Motor neuron (in vitro differentiated cells): ENCODE measurements at regions not wholly inside any gene's neighbourhood (a gene's known extent, or its start where the extent isn't known, plus 50 kb on each side); places are given as distances from the start of the nearest gene placed in this dataset.

Experiments used
- ATAC-seq, 8 experiments: fragments of 200-7000 bp; cut with Tn5 transposase; replicated peaks in 6 of 8; 2 replicates each; pipeline ENCODE4 v1.8.0; 2021; ENCODE audit warnings: mild to moderate bottlenecking in 8 of 8, moderate library complexity in 8 of 8
- H3K27ac ChIP-seq, 2 donors: fragments of 250-450 bp; sonication (Bioruptor Pico); 2 replicates each; pipeline ENCODE4 v1.9.0; 2021; ENCODE audit warnings: antibody characterized with exemption in 2 of 2, mild to moderate bottlenecking in 2 of 2, moderate library complexity in 1 of 2
- H3K4me1 ChIP-seq, 2 donors: fragments of 250-450 bp; sonication (Bioruptor Pico); replicated peaks in 1 of 2; 2 replicates each; pipeline ENCODE4 v1.6.1; 2021; ENCODE audit warnings: antibody characterized with exemption in 2 of 2, mild to moderate bottlenecking in 2 of 2, moderate library complexity in 1 of 2
- H3K4me3 ChIP-seq, 5 donors: fragments of 250-450 bp; sonication (Bioruptor Pico); 2 replicates each; pipeline ENCODE4 v1.9.0; 2021; ENCODE audit warnings: antibody characterized with exemption in 5 of 5, mild to moderate bottlenecking in 5 of 5, moderate library complexity in 4 of 5
- WGBS, 10 experiments: fragments of 450-650 bp; shearing (Covaris generic); methylation state at CpG; one replicate each; pipeline ENCODE4 v1.0.0; 2022; 5-methylcytosine and 5-hydroxymethylcytosine counted together
- in situ Hi-C, 9 experiments: fragments of 400-800 bp; cut with MboI; loops; one replicate each; pipeline ENCODE4 v1.15.0; 2021; ENCODE audit warnings: low sequenced_read_pairs in 9 of 9, low pct_unique_long_range_greater_than_20kb in 2 of 9; ENCODE audit not compliant: unreplicated experiment in 9 of 9

DNA sequence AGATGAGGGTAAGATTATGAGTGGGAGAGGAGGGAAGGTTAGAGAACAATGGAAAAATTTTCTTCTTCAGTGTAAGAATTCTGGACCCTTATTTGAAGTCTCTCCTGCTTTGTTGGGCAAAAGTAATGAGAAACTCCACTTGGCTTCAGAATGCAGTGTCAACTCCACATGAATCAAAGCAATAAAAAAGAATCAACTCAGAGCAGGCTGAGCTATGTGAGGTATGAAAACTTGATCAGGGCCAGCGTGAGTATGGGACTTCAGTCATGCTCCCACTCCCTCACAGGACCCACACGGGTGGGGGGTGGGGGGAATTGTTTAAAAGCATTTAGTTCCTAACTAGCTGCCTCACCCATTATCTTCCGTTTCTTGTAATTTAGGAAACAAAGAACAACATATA is 502.2 kb downstream of the PDCD6IP start:
- Histone ChIP-seq H3K4me1 (peaks cover 2 to 6% of the 10 kb centered on the region in 2 donors), H3K4me3 (no peak overlapping the region), H3K27ac (no peak overlapping the region)
- peak in 1 of 8 experiments; percentile 32 for ATAC-seq
- 0 to 40% (median 17%) methylated on average over 1 to 2 of the region's 3 CpGs; no CpG with 5 or more reads in 3 of the 10 experiments for WGBS, 10 experiments
- in situ Hi-C loops: no loop called here

DNA sequence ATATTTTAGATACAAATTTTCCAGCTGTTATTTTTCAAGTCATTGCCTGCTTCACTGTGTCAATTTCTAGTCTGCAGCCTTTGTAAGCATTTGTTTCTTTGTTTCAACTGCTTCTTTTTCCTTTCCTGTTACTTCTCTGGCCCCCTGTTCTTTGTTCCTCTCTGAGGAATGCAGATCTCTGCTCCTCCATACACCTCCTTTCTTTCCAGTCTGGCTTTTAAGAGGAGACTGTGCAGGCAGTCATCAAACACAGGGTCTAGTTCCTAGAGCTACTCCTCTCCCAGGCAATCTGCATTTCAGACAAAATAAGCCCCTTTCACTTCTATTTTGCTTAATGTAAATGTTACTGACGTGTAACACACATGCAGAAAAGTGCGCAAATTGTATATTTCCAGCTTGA is 502.9 kb downstream of the PDCD6IP start:
- no peak for ATAC-seq
- no peak overlapping the region for H3K4me3 ChIP-seq
- in situ Hi-C loops: no loop called here
- no peak overlapping the region for H3K27ac ChIP-seq
- 17 to 93% (median 25%) methylated on average over 2 of the region's 2 CpGs; no CpG with 5 or more reads in 5 of the 10 experiments for WGBS, 10 experiments
- H3K4me1 ChIP-seq: peaks cover 2 to 6% of the 10 kb centered on the region in 2 donors

DNA sequence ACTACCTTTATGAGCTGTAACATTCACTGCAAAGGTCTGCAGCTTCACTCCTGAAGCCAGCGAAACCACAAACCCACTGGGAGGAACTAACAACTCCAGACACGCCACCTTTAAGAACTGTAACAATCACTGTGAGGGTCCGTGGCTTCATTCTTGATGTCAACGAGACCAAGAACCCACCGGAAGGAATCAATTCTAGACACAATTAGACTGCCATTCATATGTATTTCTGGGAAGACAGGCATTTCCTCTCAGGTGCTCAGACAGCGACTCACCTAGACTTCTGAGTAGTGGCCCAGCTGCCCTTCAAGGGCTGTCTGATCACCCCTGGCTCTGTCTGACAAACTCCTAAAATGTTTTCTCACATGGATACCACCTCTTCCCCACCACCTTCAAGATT is 506.8 kb downstream of the PDCD6IP start:
- H3K27ac ChIP-seq: no peak overlapping the region
- H3K4me1 ChIP-seq: peaks cover 2 to 5% of the 10 kb centered on the region in 2 donors
- in situ Hi-C loops: no loop called here
- no peak overlapping the region for H3K4me3 ChIP-seq
- ATAC-seq: no peak
- 8 to 94% (median 57%) methylated on average over 2 to 5 of the region's 6 CpGs; no CpG with 5 or more reads in 4 of the 10 experiments for WGBS, 10 experiments

DNA sequence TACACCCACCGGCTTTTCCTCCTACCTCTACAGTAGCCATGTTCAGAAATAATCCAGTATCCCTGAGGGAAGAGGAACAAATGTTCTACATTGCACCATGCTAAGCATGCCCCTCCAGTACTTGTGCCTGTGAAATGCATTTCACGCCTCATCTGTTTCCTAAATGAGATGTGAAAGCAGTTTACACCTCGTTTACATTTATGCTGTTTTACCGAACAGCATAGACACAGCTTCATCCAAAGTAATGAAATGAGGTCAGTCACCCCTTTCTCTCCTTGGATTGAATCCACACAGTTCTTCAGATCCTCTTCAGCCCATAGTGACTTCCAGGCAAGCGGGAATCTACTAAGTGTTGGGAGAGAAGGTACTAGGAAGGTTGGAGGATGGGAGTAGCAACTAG is 514.3 kb downstream of the PDCD6IP start:
- in situ Hi-C loops: no loop called here
- no peak overlapping the region for H3K27ac ChIP-seq
- no peaks in the 10 kb centered on the region for H3K4me1 ChIP-seq
- H3K4me3 ChIP-seq: no peak overlapping the region
- ATAC-seq: peak in 4 of 8 experiments; percentile 24 to 99 (median 38)
- 0 to 85% (median 48%) methylated on average over 2 to 5 of the region's 5 CpGs; no CpG with 5 or more reads in 4 of the 10 experiments for WGBS, 10 experiments

DNA sequence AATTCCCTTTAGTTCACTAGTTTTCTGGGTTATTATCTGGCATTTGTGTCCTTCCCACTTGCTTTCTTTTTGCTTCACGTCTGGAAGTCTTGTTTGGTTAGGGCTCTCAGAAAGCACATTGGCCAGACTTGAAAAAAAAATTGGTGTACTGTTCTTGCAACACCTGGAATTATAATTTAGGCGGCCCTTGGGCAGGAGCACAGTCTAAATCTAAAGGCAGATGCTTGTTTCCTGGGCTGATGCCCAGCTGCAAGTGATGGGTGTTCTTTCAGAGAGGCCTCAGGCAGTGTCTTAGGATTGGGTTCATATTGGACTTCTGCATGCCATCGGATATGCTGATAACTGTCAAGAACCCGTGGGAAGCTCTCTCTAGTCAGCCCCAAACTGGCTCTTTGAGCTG is 521.5 kb downstream of the PDCD6IP start:
- H3K4me3 ChIP-seq: no peak overlapping the region
- no peak overlapping the region for H3K27ac ChIP-seq
- no peak for ATAC-seq
- no peaks in the 10 kb centered on the region for H3K4me1 ChIP-seq
- in situ Hi-C loops: no loop called here
- WGBS, 10 experiments: 0 to 100% (median 80%) methylated on average over 1 to 4 of the region's 4 CpGs; no CpG with 5 or more reads in 3 of the 10 experiments

DNA sequence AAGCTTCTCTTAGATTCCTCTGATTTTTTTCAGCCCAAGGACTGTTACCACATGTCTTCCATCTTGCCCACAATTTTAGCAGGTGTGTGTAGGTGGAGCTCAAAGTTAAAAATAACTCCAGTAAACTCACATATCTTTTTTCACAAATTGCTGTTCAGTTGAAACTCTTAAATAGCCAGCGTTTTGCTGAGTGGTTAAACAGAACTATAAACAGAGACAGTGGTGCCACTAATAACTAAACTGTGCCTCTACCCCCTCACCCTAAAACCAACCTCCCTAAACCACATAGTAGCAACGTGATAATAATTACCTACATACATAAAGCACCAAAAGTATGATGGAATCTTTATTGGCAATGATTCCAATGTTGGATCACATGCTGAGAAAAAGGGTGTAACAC is 525.1 kb downstream of the PDCD6IP start:
- ATAC-seq: no peak
- H3K4me3 ChIP-seq: no peak overlapping the region
- in situ Hi-C loops: no loop called here
- H3K4me1 ChIP-seq: no peaks in the 10 kb centered on the region
- H3K27ac ChIP-seq: no peak overlapping the region
- WGBS, 10 experiments: 0 to 86% (median 68%) methylated on average over 1 to 2 of the region's 2 CpGs; no CpG with 5 or more reads in 4 of the 10 experiments

DNA sequence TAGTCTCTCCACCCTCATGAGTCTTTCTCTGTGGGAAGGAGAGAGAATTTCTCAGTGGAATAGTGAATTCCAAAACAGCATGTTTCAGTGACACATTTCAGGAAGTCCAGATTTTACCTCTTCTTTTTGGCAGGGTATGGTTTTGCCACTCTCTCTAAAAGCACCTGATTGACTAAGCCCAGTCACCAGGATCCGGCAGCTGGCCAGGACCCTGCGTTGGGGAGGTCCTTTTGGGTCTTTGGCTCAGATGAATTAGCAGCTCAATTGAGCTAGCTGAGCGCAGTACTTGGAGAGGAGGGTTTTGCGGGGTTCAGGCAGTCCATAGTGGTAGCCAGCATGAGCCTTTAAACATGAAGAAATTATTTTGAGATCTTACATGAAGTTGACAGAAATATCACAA is 548.2 kb downstream of the PDCD6IP start:
- in situ Hi-C loops: no loop called here
- Histone ChIP-seq H3K4me3 (no peak overlapping the region), H3K4me1 (peaks cover 0 to 3% of the 10 kb centered on the region in 2 donors), H3K27ac (no peak overlapping the region)
- 0 to 90% (median 27%) methylated on average over 1 to 4 of the region's 4 CpGs; no CpG with 5 or more reads in 2 of the 10 experiments for WGBS, 10 experiments
- ATAC-seq: no peak

DNA sequence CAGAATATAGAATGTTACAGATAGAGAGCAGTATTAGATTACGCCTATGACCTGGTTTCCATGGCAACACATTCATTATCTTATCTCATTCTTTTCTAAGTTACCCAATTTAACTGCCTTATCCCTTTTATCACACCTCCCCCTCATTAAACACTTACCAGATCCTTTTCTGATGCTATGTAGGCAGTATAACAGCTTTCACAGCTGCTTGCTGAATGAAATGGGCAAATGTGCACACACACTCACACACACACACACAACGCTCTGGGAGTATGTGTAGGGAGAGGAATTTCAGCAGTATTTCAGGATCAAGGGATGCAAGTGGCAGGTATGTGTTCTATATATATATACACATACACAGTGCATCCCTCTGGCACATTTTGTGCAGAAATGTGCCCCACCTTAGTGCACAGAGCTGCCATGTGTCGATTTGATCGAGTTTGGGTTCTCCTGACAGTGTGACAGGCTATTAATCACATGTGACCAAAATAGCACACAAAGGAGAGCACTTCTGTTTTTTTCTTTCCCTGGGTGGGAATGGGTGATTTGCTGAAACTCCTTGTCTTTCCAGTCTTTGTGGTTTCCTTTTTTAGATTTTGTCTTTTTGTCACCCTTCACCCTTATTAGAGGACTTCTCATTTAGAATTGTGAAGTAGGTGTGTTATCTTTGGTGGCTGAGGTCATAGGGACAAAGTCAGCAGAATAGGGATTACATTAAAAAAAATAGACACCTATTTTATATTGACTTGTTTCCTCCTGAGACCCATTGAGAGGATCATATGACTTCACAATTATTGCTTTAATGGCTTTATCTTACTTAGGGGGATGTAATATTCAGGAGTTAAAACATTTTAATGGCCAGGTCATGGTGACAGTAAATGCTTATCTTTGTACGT is 553.7 kb downstream of the PDCD6IP start:
- Histone ChIP-seq H3K4me3 (no peak overlapping the region), H3K4me1 (peaks cover 13 to 22% of the 10 kb centered on the region in 2 donors), H3K27ac (peak overlapping the region in 1 of 2 donors; percentile 30)
- 8 to 100% (median 69%) methylated on average over 1 to 5 of the region's 5 CpGs for WGBS, 10 experiments
- ATAC-seq: peak in 4 of 8 experiments; percentile 27 to 81 (median 72)
- in situ Hi-C loops: no loop called here

DNA sequence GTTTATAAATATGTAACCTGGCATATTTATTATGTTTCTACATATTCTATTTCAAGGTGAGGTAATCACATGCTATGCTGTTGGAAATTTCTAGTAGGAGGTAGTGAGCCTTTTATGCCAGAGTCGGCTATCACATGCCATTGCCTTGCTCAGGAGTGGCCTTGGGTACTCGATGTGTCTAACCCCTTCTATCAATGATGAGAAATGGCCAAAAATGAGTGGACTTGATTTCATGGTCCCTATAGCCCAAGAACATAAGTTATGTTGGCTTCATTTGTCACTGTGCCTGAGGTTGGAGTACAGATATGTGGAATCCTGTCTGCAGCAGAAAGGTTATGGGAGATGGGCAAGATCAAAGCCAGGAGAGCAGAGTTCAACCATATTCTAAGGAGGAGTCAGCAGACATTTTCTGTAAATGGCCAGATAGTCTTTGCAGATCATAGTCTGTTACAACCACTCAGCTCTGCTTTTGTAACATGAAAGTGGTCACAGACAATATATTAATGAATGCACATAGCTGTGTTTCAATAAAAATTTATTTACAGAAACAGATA is 554.4 kb downstream of the PDCD6IP start:
- in situ Hi-C loops: no loop called here
- H3K4me1 ChIP-seq: peaks cover 13 to 26% of the 10 kb centered on the region in 2 donors
- peak overlapping the region; percentile 30 for H3K27ac ChIP-seq
- H3K4me3 ChIP-seq: no peak overlapping the region
- peak in 2 of 8 experiments; percentile 3 to 27 for ATAC-seq
- WGBS, 10 experiments: 0 to 100% (median 48%) methylated on average over 1 to 2 of the region's 2 CpGs; no CpG with 5 or more reads in 3 of the 10 experiments

DNA sequence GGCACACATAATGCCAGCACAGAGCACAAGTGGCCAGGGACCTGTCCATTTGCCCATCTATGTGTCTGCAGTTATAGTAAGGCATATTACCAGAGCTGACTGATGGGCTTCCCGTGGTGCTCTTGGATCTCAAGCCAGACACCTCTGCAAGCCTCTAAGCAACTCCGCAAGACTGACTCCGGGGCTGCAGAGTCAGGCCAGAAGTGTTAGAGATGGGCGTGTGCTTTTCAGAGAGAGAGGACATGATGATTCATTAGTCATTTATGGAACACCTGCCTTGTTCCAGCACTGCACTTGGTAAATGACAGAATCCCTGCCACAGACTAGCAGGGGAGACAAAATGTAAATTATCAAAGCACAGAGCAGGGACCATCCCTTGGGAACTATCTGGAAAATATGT is 559.0 kb downstream of the PDCD6IP start:
- in situ Hi-C loops: no loop called here
- Histone ChIP-seq H3K4me3 (no peak overlapping the region), H3K27ac (no peak overlapping the region), H3K4me1 (peaks cover 6 to 15% of the 10 kb centered on the region in 2 donors)
- ATAC-seq: peak in 5 of 8 experiments; percentile 18 to 95 (median 86)
- 0 to 80% (median 72%) methylated on average over 1 to 4 of the region's 4 CpGs; no CpG with 5 or more reads in 6 of the 10 experiments for WGBS, 10 experiments

DNA sequence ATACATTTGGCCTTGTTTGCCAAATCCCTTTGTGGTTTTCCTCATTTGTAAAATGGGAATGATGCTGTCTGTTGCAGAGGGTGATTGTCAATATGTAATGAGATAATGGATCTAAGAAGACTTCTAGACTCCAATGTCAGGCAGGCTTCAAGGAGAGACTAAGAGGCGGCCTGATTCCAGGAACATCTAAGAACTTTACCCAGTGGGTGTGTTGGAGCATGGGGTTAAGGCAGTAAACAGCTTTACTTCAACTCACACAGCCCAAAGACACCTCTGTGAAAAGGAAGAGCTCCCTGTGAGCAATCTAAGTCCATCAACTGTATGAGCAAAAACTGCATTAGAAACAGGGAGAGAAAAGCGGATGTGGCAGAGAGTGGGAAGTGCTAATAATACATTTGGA is 560.6 kb downstream of the PDCD6IP start:
- no peak for ATAC-seq
- Histone ChIP-seq H3K27ac (no peak overlapping the region), H3K4me1 (peaks cover 0 to 4% of the 10 kb centered on the region in 2 donors), H3K4me3 (no peak overlapping the region)
- in situ Hi-C loops: no loop called here
- 0 to 100% (median 20%) methylated on average over 1 to 2 of the region's 2 CpGs; no CpG with 5 or more reads in 3 of the 10 experiments for WGBS, 10 experiments

DNA sequence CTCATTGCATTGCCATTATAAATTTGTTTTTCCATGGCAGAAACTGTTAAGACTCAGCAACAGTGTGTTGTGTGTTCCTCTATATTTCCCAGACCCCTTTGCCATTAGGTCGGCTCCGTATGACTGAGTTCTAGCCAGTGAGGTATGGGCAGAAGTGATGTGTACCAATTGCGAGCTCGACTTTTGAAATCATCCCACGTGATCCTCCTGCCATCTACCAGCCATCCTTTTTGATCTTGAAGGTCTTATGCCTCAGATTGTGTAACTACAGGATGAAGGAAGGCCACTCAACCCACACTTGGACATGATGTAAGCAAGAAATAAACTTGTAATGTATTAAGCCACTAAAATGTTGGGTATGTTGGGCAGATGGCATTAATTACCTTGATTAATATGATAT is 562.3 kb downstream of the PDCD6IP start:
- in situ Hi-C loops: no loop called here
- no peak overlapping the region for H3K27ac ChIP-seq

DNA sequence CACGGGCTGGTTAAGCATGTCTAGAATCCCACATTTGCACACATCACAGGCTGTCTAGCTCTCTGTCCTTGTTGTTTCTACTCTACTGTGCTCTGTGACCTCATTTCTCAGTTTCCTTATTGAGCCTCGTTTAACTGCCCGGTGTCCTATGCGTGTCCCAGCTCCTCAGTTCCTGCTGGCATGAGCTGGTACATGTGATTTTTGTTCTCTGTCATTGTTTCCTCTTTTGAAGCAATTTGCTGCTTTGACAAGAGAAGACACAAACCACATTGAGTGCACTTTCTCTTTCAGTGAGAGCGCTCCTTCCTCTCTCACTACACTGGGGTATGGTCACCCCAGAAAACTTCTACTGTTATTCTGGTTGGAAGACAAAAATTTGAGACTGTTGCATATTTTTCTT is 563.5 kb downstream of the PDCD6IP start:
- H3K27ac ChIP-seq: no peak overlapping the region
- WGBS, 10 experiments: 27 to 100% (median 83%) methylated on average over 1 to 5 of the region's 5 CpGs; no CpG with 5 or more reads in 1 of the 10 experiments

More for the DNA sequence above, 562.3 kb downstream of the PDCD6IP start:
- peaks cover 0 to 4% of the 10 kb centered on the region in 2 donors for H3K4me1 ChIP-seq
- WGBS, 10 experiments: 2 to 100% (median 88%) methylated on average over 2 to 5 of the region's 5 CpGs; no CpG with 5 or more reads in 2 of the 10 experiments
- H3K4me3 ChIP-seq: no peak overlapping the region
- ATAC-seq: no peak

More for the DNA sequence above, 563.5 kb downstream of the PDCD6IP start:
- in situ Hi-C loops: no loop called here
- H3K4me1 ChIP-seq: peaks cover 0 to 4% of the 10 kb centered on the region in 2 donors
- H3K4me3 ChIP-seq: no peak overlapping the region
- ATAC-seq: no peak
